ENCODE measurements at regions not wholly inside any gene's neighbourhood (a gene's known extent, or its start where the extent isn't known, plus 50 kb on each side); places are given as distances from the start of the nearest gene placed in this dataset.
A peak's percentile ranks its signal among the peaks of the same experiment; 100 is the strongest.

- peak; percentile 61 for DNase-seq (ENCODE audit: low spot score)
- no peak overlapping the region for H3K4me3 Mint-ChIP-seq
- H3K79me2 ChIP-seq (replicated peaks; ENCODE audit: insufficient read depth): no peaks in the 10 kb centered on the region
- no peak overlapping the region for H3K4me3 ChIP-seq
- H3K27ac Mint-ChIP-seq: no peak overlapping the region
- H3K9me2 ChIP-seq (ENCODE audit: insufficient read depth): no peaks in the 10 kb centered on the region
- H3K4me2 ChIP-seq: no peak overlapping the region
- H2AFZ ChIP-seq: no peak overlapping the region
- peaks cover 4% of the 10 kb centered on the region for H3F3A ChIP-seq (replicated peaks; ENCODE audit: low read depth)
- no peaks in the 10 kb centered on the region for H3K4me1 ChIP-seq (ENCODE audit: insufficient read depth)
- H3K9me3 Mint-ChIP-seq: peaks cover 14% of the 10 kb centered on the region
- no peaks in the 10 kb centered on the region for H4K20me1 ChIP-seq (replicated peaks; ENCODE audit: insufficient read depth)
- H3K36me3 Mint-ChIP-seq (ENCODE audit: low read depth): no peaks in the 10 kb centered on the region
- TF ChIP-seq ZNF114 (CRISPR knock-in tag; IDR thresholded peaks at IDR 0.05) (no peak), CTCF (conservative IDR thresholded peaks at IDR 0.05; ENCODE audit: low read depth in 2 of 2) (peak; percentile 56 to 78)
- H3K27me3 ChIP-seq (ENCODE audit: insufficient read depth): no peaks in the 10 kb centered on the region
- no peaks in the 10 kb centered on the region for H3K36me3 ChIP-seq (ENCODE audit: insufficient read depth)
- no peaks in the 10 kb centered on the region; the same call in 2 of the 3 replicates for H3K4me1 Mint-ChIP-seq
- no peaks in the 10 kb centered on the region for H3K27me3 Mint-ChIP-seq (ENCODE audit: insufficient read depth, low read depth, poor library complexity)
- H3K27ac ChIP-seq (ENCODE audit: low read depth): no peak overlapping the region
- no peak for ATAC-seq
Observed at GRCh38 chr7:19491821-19492452, 216.9 kb downstream of the POLR1F start.

- DNase-seq (ENCODE audit: low spot score) (peak; percentile 5), ATAC-seq (no peak)
- Mint-ChIP-seq H3K4me3 (no peak overlapping the region), H3K27me3 (ENCODE audit: insufficient read depth, low read depth, poor library complexity) (no peaks in the 10 kb centered on the region), H3K36me3 (ENCODE audit: low read depth) (no peaks in the 10 kb centered on the region), H3K27ac (no peak overlapping the region; the same call in 1 of the 2 replicates), H3K4me1 (no peaks in the 10 kb centered on the region; the same call in 2 of the 3 replicates), H3K9me3 (peaks cover 14% of the 10 kb centered on the region)
- H3K4me1 ChIP-seq (ENCODE audit: insufficient read depth): no peaks in the 10 kb centered on the region
- no peak overlapping the region for H3K27ac ChIP-seq (ENCODE audit: low read depth)
- H3K79me2 ChIP-seq (replicated peaks; ENCODE audit: insufficient read depth): no peaks in the 10 kb centered on the region
- peaks cover 4% of the 10 kb centered on the region for H3F3A ChIP-seq (replicated peaks; ENCODE audit: low read depth)
- no peaks in the 10 kb centered on the region for H3K27me3 ChIP-seq (ENCODE audit: insufficient read depth)
- H3K4me3 ChIP-seq: no peak overlapping the region
- H3K36me3 ChIP-seq (ENCODE audit: insufficient read depth): no peaks in the 10 kb centered on the region
- no peak overlapping the region for H3K4me2 ChIP-seq
- H4K20me1 ChIP-seq (replicated peaks; ENCODE audit: insufficient read depth): no peaks in the 10 kb centered on the region
- no peaks in the 10 kb centered on the region for H3K9me2 ChIP-seq (ENCODE audit: insufficient read depth)
- no peak overlapping the region for H2AFZ ChIP-seq
- no peak for TF ChIP-seq NANOG (IDR thresholded peaks at IDR 0.05; ENCODE audit: borderline replicate concordance)
- TF ChIP-seq STAT1 (IDR thresholded peaks at IDR 0.05; ENCODE audit: unreplicated experiment): no peak
- TF ChIP-seq CTCF (conservative IDR thresholded peaks at IDR 0.05; ENCODE audit: low read depth in 2 of 2): no peak
- no peak for TF ChIP-seq EZH2 (IDR thresholded peaks at IDR 0.05; ENCODE audit: low read depth, unreplicated experiment)
- TF ChIP-seq ZNF462 (CRISPR knock-in tag; IDR thresholded peaks at IDR 0.05): no peak
- TF ChIP-seq ZNF114 (CRISPR knock-in tag; IDR thresholded peaks at IDR 0.05): no peak
- TF ChIP-seq, protein P1, sequence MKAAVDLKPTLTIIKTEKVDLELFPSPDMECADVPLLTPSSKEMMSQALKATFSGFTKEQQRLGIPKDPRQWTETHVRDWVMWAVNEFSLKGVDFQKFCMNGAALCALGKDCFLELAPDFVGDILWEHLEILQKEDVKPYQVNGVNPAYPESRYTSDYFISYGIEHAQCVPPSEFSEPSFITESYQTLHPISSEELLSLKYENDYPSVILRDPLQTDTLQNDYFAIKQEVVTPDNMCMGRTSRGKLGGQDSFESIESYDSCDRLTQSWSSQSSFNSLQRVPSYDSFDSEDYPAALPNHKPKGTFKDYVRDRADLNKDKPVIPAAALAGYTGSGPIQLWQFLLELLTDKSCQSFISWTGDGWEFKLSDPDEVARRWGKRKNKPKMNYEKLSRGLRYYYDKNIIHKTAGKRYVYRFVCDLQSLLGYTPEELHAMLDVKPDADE (IDR thresholded peaks at IDR 0.05): no peak
Observed at GRCh38 chr7:19491371-19491770, 217.5 kb downstream of the POLR1F start.
